Suppressor macrophage treated with lipopolysaccharide for 1 hour (primary cell): ENCODE measurements at regions not wholly inside any gene's neighbourhood (a gene's known extent, or its start where the extent isn't known, plus 50 kb on each side); places are given as distances from the start of the nearest gene placed in this dataset.
"Not testable (repeated sequence)": the region's sequence is repeated elsewhere in the genome, so short reads cannot be mapped to it uniquely, and the experiment has no call there.

Source experiments
- DNase-seq, 3 donors: peaks; one replicate each; pipeline ENCODE4 v3.0.0-alpha.2; 2020 to 2022

- no peak for DNase-seq
Measured at GRCh38 chr6:168255283-168255881, 64.2 kb downstream of the DACT2 start.

- no peak for DNase-seq
Measured at GRCh38 chr6:168252267-168252666, 67.3 kb downstream of the DACT2 start.

DNA sequence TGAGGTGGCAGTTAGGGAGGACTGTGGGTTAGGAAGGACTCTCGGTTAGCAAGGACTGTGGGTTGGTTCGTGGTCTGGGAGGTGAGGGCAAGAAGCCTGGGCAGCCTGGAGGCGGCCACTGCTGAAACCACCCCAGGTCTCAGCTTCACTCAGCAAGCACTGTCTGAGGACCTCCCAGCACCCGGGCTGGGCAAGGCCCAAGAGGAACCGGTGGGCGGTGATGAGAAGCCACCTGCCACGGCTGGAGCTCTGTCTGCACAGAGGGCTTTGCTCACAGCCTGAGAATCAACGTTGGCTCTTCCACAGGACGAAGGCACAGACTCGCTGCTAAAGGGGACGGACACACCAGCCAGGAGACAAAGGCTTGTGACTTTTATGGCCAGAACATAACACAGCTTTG lies 69.3 kb downstream of the DACT2 start:
- DNase-seq = no peak

GRCh38 chr6:168249746-168250145 lies 69.8 kb downstream of the DACT2 start:
- DNase-seq = no peak

- DNase-seq = no peak
Measured at GRCh38 chr6:168248148-168248620, 71.4 kb downstream of the DACT2 start.

DNA sequence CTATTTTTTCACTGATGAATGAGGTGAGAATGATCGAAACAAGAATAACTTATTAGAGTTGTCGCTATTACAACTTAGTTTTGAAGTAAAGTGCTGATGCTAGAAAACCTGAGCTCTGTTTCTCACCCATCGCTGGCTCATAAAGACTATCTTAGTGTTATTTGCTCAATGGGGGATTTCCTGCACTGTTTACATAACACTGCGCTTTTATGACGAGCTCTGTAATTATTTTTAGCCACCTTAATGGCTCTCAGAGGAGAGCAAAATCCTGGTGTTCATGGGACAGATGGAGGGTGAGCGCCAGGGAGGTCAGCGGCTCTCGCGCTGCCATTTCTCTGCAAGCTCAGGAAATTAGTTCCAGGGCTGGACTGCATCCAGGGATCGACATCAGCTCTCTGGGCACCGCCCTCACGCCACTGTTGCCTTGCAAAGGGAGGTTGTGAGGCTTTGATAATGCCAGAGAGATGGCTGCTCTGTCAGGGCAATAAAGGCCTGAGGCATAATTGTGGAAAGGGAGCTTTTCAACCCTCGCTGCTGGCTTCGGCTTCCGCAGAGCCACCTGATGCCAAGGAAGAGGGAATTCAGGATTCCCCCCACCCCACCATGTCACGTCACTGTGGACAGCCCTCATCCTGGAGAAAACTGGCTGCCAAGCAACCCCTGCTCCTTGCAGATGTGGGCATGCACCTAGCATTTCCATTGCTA lies 72.0 kb downstream of the DACT2 start:
- DNase-seq = no peak

- DNase-seq = no peak
Measured at GRCh38 chr6:168244961-168245551, 74.5 kb downstream of the DACT2 start.

DNA sequence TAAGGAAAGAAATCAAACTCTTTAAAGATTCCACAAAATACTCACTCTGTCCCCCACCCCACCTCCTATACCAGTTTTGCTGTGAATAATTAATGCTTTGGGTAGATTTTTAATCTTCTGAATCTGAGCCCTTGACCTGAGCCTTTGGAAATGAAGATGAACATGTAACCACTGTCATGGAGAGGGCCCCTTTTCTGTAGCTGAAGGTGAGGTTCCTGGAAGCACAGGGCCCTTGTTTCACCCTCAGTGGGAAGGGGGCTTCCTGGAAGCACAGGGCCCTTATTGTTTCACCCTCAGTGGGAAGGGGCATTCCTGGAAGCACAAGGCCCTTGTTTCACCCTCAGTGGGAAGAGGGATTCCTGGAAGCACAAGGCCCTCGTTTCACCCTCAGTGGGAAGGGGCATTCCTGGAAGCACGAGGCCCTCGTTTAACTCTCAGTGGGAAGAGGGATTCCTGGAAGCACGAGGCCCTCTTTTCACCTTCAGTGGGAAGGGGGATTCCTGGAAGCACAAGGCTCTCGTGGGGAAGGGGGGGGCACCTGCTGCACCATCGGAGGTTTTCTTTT lies 75.7 kb downstream of the DACT2 start:
- DNase-seq = no peak

- DNase-seq = no peak
Measured at GRCh38 chr6:168242940-168243225, 76.7 kb downstream of the DACT2 start.

DNA sequence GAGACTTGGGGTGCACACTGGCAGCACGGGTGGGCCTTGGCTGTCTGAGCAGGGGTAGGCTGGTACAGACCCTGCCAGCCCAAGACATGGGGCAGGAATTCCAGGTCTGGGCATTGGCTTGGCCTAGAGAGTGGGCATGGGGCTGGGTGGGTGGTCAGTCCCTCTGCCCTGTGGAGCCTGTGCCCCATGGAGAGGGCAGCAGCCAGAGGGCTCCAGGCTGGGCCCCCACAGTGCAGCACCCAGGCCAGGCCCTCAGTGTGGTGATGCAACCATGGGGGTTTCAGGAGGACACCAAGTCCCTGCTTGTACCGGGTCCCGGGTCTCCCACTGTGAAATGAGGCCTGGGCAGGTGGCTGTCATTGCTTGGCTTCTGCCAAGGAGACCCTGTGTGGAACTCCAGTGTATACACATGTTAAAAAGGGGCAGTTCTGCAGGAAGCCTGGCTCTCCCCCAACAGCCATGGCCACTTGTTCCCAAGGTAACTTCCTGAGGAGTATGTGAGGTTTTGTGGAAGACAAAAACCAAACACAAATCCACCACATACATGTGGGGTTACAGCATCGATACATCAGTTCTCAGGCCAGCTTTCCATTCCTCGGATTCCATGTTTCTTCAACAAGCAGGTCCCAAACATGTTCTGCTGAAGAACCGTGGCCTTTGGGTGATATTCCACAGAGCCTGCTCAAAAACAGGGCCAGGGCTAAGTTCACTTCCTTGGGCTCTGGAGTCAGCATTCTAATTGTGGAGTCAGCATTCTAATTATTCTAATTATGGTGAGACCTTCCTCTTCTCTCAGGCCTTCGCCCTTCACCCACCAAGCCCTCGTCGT lies 77.3 kb downstream of the DACT2 start:
- DNase-seq = no peak

DNA sequence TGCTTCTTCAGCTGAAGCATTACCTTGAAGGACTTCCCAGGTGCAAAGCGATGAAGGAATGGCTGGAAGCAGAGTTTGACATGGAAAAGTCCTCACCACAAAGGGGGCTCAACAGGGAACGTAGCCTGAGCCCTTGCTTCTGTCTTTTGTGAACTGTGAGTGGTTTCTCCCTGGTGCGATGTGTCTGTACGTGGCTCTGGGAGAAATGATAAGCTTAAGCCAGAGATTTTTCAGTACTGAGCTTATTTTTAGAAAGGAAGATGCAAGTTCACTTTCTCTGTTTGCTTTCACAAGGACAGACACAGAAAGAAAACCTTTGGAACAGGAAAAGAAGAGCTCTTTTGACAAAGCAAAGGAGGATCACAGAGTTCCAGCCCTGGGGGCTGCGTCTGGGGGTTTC lies 79.4 kb downstream of the DACT2 start:
- DNase-seq = no peak

- no peak for DNase-seq
Measured at GRCh38 chr6:168239044-168239773, 80.4 kb downstream of the DACT2 start.

DNA sequence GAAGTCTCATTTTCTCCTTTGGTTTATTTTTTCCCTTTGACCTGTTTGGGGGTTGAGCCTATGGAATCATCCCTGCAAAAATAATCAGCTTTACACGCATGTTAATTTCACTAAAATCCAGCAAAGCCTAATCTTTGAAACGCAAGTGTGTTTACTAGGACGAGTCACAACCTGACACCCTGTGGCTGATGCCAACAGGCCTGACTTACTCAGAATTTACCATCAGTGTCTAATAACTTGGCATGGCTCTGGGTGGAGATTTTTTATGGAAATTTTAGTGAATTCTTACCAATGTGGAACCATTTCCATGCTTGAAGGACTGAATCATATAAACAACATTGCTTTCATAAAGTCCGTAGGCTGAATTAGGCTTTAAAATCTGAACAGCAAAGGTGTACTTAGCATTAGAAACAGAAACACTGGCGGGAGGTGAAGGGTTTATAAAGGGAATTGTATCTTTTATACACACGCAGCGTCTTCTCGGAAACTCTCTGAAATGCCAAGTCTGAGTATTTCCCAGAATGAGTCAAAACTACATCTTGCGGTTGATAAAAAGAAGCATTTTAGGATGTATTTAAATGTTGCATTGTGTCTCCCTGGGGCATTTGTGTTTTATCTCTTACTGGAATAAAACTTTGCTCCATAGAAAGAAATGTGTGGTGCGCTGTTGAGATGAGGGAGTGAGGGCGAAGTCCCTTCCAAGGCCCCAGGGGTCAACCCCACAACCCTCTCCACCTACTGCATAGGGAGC lies 81.2 kb downstream of the DACT2 start:
- DNase-seq = no peak

GRCh38 chr6:168233875-168234213 lies 85.7 kb downstream of the DACT2 start:
- not testable (repeated sequence) for DNase-seq

GRCh38 chr6:168232989-168233874 lies 86.3 kb downstream of the DACT2 start:
- DNase-seq = no peak

DNA sequence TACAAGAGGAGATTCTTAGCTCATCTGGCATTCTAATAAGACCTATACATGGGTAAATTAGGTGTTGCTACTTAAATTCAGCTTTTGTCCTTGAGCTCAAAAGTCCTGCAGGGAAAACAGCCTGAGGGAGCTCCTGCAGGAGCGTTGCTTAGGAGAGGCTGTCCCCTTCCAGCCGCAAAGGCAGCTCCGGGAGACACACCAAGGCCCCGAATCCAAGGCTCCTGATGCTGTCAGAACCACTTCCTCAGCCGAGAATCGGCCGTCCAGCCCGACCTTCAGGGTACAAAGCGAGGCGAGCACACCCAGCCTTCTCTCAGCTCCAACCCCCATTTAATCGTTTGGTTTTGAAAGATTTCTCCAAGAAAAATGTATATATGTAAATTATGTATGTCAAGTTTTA lies 87.0 kb downstream of the DACT2 start:
- no peak for DNase-seq

GRCh38 chr6:168232062-168232461 lies 87.5 kb downstream of the DACT2 start:
- DNase-seq = no peak

DNA sequence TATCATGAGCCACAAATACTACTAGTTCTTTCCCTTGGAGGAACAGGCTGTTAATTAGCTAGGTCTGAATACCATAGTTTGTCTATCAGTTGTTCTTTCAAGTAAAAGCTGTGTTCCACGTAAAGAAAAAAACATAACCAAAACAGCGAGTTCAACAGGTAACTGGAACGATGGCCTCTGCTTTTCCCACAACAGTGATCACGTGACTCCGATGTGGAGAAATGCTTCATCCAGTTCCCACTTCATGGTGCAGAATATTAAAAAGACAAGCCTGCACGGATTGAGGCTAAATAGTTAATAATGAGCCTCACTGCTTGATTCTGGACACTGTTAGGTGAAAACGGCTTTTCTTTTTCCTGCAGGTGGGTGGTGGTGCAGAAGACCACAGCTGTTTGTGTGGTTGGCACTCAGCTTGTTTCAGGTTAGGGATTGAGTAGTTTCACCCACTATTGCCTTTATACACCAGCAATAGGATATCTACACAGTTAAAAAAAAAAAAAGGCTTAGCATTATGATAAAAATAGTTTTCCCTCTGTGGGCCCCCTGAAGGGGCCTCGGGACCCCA lies 88.1 kb downstream of the DACT2 start:
- no peak for DNase-seq

GRCh38 chr6:168229368-168229752 lies 90.2 kb downstream of the DACT2 start:
- DNase-seq = no peak

GRCh38 chr6:168228676-168229367 lies 90.8 kb downstream of the DACT2 start:
- DNase-seq = no peak
